HG02798 (cell line): ENCODE measurements at regions not wholly inside any gene's neighbourhood (a gene's known extent, or its start where the extent isn't known, plus 50 kb on each side); places are given as distances from the start of the nearest gene placed in this dataset.
"Not testable (repeated sequence)": the region's sequence is repeated elsewhere in the genome, so short reads cannot be mapped to it uniquely, and the experiment has no call there.

Experiments used
- ATAC-seq: cut with Tn5 transposase; IDR thresholded peaks from one replicate; pipeline ENCODE4 v1.9.1; 2021; ENCODE audit warnings: mild to moderate bottlenecking; ENCODE audit not compliant: unreplicated experiment, poor library complexity

DNA sequence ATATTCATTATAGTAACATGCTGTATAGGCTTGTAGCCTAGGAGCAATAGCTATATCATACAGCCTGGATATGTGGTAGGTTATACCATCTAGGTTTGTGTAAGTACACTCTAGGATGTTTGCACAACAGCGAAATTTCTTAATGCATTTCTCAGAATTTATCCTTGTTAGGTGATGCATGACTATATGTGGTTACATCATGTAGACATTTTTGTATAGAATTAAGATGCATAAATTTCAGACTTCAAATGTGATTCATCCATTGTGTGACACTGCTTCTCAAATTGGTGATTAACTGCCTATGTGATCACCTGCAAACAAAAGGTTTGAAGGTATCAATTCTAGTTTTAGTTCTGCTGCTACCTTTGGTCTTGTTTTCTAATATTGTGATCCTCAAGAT, 1787.0 kb upstream of the PIK3C3 start:
- ATAC-seq: no peak

DNA sequence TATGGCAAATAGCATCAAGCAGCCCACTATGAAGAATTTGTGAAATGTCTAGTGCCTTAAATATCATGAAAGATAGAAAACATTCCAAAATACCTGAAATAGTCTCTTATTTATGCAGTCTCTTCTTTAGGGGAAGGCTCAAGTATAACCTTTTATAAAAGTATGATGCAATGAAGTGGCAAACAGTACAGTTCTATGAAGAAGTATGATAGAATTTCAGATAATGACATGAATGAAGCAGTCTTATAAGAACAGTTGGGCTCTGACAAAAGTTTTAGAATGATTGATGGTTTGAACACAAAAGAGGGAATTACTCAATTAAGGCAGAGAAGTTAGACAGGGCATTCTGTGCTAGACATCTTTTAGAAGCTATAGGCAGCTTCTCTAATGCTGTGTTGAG, 1791.8 kb upstream of the PIK3C3 start:
- ATAC-seq: no peak

DNA sequence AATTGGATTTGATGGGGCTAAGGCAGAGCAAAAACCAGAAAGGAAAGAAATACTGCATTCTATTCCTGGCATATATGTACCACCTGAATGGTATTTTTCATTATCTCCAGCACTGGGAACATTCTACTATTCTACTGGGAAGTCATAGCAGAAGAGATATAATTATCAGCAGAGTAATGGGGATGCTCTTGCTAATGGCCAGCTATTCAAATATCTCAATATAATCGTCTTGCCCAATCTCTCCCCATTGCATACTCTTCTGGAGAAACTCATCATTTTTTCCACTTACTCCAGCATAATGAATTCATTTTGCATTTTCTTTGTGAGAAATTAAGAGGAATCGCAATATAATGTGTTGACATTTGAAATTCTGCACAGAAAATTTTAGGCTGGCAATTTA, 1794.7 kb upstream of the PIK3C3 start:
- ATAC-seq: no peak

DNA sequence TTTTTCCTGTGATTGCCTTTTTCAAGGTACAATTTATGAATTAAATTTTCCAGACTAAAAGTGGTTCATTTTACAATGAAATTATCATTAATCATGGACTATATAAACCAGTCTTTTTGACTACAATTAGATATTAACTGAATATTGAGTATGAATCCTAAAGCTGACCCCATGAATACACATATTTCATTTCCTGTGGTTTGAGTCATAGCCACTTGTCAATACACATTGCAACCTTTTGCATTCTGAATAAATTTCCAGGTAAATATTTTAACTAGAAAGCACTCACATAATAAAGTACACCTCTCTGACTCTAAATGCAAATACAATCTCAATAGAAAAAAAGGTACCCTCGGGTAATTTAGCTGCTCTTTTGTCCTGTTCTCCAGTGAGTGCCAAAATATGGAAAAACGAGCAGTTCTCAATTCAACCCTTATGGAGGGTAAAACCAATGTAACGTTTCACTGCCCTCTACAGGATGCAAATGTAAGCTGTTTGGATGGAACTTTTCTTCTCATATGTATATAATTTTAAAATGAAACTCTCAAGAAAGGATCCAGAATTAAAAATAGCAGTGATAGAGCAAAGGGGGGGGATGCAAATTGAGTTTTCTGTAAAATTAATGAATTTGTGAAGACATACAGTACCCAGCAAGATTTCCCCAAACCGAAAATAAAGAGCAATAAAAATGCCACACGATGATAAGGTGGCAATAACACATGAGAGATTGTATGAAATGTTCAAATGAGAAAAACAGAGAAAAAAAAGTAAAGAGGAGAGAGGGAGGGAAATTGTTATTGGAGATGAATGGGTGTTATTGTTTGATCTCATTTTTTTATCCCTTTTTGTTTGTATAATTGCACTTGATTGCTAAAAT, 1795.7 kb upstream of the PIK3C3 start:
- ATAC-seq: no peak

DNA sequence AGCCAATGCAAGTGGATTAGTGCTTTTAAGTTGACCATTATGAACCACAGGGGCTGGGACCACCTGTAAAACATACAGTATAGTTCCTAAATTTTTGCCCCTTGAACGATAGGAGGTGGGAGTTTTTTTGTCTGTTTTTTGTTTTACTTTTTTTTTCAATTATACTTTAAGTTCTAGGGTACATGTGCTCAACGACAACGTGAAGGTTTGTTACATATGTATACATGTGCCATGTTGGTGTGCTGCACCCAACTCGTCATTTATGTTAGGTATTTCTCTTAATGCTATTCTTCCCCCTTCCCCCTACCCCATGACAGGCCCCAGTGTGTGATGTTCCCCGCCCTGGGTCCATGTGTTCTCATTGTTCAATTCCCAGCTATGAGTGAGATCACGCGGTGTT, 1797.9 kb upstream of the PIK3C3 start:
- ATAC-seq: no peak

DNA sequence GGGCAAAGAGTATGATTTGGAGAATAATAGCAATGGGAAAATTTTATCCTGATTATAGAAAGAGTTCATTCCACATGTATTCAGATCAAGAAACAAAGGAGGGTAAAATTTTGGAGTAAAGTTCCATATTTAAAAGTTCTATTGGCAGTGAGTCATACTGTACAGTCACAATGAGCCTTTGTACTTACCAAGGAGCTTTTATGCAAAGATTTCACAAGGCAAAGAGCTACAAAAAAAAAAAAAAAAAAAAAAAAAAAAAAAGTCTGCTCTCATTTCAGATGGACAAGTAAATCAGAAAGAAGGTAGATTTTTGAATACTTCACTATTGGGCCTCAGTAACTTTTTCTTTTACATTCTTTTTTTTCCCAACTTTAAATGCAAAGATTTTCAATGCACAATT, 1802.2 kb upstream of the PIK3C3 start:
- no peak for ATAC-seq

DNA sequence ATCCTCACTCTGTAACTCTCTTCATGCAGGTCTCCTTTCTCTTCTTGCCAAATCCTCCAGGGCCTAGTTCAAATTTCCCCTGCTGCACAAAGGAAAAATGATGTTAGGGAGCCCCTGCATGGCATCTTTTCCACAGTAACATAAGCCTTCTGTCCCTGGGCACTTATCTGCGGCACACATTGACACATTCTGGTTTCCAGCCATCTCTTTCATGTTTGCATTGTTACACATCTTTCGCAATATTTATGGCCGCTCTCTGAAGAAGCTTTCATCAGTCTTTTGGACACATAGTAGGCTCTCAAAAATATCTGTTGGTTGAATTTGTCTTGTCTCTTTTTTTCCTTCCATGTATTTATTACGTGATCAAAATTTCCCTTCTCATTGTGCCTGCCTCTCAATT, 1806.1 kb upstream of the PIK3C3 start:
- no peak for ATAC-seq

DNA sequence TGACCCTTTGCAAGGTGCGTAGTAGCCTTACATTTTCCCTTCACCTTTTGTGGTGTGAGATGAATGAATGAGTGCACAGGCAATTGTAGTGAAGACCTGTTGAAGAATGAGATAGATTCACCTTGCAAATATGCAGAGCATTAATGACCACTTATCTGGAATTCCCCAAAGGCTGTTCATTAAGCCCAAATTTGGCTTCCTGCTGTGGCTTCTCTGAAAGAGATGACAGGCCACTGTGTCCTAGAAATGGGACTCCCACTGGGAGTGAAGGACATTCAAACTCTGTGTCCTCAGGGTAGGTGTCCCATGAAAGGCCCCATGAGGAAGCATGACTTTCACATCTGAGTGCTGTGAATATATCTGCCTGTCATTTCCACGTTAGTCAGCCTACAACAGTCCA, 1821.8 kb upstream of the PIK3C3 start:
- ATAC-seq: no peak

DNA sequence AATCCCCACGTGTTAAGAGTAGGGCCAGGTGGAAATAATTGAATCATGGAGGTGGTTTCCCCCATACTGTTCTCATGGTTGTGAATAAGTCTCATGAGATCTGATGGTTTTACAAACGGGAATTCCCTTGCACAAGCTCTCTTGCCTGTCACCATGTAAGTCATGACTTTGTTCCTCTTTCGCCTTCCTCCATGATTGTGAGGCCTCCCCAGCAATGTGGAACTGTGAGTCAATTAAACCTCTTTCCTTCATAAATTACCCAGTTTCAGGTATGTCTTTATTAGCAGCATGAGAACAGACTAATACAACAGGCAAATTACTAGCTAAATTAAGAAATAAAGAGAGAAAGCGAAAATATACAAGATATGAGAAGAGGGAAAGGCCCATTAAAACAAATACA, 1822.6 kb upstream of the PIK3C3 start:
- peak; percentile 41 for ATAC-seq

DNA sequence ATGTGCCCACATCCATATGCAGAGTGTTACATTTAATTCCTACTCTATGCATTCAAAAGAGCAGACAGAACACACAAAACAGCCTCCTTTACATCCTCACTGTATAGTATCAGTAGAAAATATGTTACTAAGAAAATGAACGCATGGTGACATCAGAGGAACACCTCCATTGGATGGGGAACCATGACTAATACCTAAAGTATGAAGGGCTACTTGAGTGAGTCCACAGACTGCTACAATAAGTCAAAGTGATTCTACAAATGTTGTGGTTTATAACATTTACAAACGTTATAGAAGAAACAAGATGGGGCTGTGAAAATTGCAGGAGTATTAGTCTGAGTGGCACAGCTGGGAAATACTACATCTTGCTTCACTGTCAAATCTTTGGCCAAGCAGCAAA, 1830.9 kb upstream of the PIK3C3 start:
- ATAC-seq: no peak

DNA sequence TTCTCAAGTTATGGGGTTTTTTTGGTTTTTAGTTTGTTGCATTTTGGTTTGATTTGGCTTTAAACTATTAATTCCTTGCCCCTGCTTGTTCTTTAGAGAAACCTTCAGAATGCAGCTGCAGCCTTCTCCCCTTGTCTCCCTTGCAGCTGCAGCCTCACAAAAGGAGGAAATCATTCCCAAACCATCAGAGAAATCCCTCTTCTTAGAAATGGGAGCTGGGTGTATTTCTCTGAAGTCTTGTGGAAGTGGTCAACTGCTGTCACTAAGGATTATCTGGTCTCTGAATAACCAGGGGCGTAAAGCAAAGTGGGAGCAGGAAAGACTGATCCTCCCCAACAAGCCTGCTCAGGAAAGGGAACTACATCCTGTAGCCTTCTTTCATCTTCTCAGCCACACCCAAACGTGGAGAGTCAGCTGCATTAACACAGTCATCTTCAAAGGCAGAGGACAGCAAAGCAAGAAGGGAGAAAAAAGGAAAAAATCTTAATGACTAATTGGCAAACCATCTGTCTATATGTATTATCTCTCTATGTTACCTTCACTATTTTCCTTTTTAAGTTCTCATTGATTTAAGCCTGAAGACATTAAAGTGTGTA, 1834.1 kb upstream of the PIK3C3 start:
- ATAC-seq: no peak

DNA sequence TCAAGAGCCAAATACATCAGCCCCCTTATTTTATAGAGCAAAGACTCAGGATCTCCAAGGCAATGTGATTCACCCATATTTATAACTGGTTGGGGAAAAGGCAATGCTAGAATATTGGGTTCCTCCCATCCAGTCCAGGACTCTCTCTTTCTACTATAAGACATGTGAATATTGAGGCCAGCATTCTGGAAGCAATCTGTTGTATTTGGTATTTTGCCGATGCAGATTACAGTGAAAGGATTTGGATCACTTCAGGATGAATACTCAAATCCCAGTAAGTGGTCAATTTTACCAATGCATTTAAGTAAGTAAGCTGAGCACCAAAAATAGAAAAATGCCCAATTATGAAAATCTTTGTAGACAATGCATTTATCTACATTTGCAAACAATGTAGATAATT, 1834.7 kb upstream of the PIK3C3 start:
- no peak for ATAC-seq

DNA sequence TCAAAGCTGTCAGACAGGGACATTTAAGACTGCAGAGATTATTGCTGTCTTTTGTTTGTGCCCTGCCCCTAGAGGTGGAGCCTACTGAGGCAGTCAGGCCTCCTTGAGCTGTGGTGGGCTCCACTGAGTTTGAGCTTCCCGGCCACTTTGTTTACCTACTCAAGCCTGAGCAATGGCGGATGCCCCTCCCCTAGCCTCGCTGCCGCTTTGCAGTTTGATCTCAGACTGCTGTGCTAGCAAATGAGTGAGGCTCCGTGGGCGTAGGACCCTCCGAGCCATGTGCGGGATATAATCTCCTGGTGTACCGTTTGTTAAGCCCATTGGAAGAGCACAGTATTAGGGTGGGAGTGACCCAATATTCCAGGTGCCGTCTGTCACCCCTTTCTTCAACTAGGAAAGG, 1835.5 kb upstream of the PIK3C3 start:
- ATAC-seq: not testable (repeated sequence)

DNA sequence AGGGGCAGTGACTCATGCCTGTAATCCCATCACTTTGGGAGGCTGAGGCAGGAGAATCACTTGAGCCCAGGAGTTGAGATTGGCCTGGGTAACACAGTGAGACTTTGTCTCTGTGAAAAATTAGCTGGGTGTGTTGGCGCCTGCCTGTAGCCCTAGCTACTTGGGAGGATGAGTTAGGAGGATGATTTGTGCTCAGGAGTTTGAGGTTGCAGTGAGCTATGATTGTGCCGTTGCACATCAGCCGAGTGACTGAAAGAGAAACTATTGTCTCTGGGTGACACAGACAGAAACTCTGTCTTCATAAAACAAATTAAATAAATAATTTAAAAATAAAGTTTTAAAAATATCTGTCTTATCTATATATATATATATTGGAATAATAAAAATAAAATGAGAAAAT, 1844.6 kb upstream of the PIK3C3 start:
- ATAC-seq: no peak

DNA sequence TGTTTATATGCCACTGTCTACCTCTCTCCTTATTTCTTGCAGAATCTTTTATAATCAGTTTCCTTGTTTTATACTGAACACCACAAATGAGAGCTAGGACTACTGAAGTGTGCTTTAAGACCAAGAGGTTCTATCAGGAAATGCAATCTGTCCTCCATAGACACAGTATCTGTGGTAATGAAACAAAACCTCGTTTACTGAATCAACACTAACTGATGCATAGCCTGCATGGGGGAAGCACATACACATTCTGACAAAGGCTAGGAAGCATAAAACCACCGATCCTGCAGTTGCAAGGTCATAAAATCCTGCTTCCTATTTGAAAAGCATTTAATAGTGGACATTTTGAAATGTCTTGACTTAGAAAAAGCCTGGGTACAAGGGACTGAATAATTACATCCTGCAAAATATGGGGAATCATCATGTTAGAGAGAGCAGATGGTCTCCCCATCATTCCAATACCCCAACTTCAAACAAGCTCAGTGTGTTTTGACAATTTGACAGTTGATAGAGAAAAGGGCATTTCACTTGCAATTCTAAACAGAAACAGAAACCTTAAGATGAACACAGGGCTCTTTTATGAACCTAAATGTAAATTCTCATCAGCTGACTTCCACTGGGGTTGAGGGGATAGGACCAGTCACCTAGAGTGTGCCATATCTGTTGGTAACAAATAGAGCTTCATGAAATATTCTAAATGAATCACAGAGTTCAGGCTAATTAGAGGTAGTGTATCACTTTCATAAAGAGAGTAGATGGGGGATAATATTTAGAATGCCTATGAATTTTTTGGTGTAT, 1845.6 kb upstream of the PIK3C3 start:
- no peak for ATAC-seq

DNA sequence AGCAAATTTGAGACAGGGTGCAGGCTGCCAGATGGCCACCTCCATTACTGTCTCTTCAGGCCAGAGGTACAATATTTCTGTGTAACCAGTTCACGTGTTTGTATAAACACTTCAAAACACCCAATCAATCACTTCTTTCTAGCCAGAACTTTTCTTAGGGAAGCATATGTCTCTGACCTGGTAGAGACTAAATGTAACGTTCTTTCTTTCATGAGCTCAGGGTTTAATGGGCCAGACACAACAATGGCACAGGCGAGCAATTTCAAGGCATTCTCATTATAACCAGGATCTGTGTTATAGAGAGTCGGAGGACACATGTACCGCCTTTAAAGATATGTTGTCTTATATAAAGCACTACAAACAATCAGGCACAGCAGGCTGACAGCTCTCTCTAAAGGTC, 1846.4 kb upstream of the PIK3C3 start:
- no peak for ATAC-seq

DNA sequence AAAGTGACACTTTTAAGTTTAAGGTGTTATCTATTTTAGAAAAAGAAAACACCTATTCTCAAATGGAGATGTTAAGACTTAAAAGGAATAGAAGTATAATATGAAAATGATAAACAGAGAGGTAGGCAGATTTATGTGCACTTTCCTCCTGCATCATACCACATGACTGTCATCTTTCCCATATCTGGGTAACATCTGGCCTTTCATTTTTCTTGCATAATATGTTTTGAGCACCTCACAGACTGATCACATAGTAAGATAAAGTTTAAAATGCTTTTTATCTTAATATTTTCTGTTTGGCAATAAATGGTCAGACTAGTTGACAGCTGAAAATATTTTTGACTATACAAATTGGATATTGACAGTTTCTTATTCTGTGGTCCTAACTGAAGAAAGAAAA, 1852.1 kb upstream of the PIK3C3 start:
- ATAC-seq: no peak

DNA sequence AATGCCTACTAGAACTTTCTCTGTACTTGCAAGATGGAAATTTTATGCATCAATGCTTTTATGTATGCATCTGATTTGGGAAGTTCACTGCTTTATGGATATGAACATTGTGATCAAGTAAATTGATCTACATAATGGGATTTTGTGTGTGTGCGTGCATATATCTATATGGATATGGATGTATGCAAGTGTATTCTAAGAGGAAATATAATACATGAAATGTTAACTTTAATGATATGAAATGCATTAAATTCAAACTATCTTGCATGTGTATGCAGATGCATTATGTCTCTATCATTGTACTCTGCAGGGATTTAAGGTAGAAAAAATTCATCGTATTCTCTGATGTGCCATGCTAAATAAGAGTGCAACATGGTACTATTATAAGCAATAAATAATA, 1855.4 kb upstream of the PIK3C3 start:
- ATAC-seq: no peak

DNA sequence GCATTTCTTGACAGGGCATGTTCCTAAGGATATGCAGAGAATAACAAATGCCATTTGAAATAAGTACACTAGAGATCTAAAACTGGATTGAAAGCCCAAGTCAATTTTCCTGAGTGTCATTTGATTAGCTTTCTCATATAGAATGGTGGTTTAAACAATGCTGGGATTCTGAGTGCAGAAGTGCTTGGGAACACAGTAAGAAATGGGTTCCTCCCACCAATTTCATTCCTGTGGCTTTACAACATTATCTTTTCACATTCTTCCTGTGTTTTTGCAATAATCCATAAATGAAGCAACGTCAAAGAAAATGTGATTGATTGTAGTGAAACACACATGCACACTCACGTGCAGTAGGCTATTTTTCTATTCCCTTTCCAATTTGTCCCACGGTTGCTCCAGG, 1858.4 kb upstream of the PIK3C3 start:
- ATAC-seq: no peak

DNA sequence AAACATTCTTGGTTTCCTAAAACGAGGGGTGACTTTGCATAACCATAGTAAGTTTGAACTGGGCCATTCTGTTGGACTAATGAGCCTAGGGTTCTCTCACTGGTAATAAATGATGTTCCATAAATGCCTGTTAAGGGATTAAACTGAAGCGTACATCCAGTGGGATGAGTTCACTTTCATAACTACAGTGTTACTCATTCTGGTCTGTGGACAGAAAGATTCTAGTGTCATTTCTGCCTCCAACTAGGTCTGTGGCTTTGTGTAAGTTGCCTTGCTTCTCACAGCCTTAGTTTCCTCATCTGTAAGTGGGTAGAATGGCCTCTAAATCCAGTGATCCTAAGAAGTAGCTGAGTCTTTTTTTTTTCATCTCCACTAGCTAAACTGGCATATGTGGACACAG, 1860.6 kb upstream of the PIK3C3 start:
- no peak for ATAC-seq

DNA sequence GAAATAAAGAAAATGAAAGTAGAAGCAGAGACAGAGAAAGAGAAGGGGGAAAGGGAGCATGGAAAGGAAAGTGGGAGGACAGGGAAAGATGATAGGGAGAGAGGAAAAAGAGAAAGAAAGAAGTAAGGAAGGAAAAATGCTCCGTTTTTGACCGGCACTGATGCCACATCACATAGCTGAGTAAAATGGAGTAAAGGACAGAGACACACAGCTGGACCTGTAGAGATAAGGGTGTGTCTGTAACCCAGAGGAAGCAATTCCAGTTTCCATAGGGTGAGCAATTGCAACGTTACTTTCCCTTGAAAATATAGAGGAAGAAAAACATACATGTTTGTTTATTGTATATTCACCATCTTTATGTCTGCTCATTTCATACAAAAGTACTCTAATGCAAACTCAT, 1866.9 kb upstream of the PIK3C3 start:
- no peak for ATAC-seq
